ENCODE measurements at regions not wholly inside any gene's neighbourhood (a gene's known extent, or its start where the extent isn't known, plus 50 kb on each side); places are given as distances from the start of the nearest gene placed in this dataset.

GRCh38 chr10:37671802-37672201, 185.6 kb downstream of the ZNF248 start:
- peaks cover 0 to 4% (median 0%) of the 10 kb centered on the region in 4 donors for H3K9me3 ChIP-seq
- no peaks in the 10 kb centered on the region for H3K36me3 ChIP-seq
- TF ChIP-seq CTCF (IDR thresholded peaks at IDR 0.05): no peak
- no peak for TF ChIP-seq POLR2A (IDR thresholded peaks at IDR 0.05)
- no peak overlapping the region for H3K27ac ChIP-seq
- no peak overlapping the region for H3K4me3 ChIP-seq
- DNase-seq: no peak
- H3K27me3 ChIP-seq: no peaks in the 10 kb centered on the region
- H3K4me1 ChIP-seq: no peaks in the 10 kb centered on the region

- no peaks in the 10 kb centered on the region for H3K4me1 ChIP-seq
- H3K9me3 ChIP-seq: peaks cover 0 to 12% (median 0%) of the 10 kb centered on the region in 4 donors
Measured at GRCh38 chr10:37667736-37668135, 189.7 kb downstream of the ZNF248 start.

GRCh38 chr10:37654466-37654865, 202.9 kb downstream of the ZNF248 start:
- Histone ChIP-seq H3K27ac (no peak overlapping the region), H3K9me3 (no peaks in the 10 kb centered on the region), H3K4me3 (no peak overlapping the region), H3K27me3 (no peaks in the 10 kb centered on the region), H3K4me1 (no peaks in the 10 kb centered on the region), H3K36me3 (no peaks in the 10 kb centered on the region)
- DNase-seq: no peak
- TF ChIP-seq CTCF (IDR thresholded peaks at IDR 0.05) (no peak), POLR2A (IDR thresholded peaks at IDR 0.05) (no peak)

More at GRCh38 chr10:37667736-37668135, 189.7 kb downstream of the ZNF248 start:
- no peaks in the 10 kb centered on the region for H3K27me3 ChIP-seq
- H3K4me3 ChIP-seq: no peak overlapping the region
- no peaks in the 10 kb centered on the region for H3K36me3 ChIP-seq
- H3K27ac ChIP-seq: no peak overlapping the region
- no peak for DNase-seq
- TF ChIP-seq CTCF (IDR thresholded peaks at IDR 0.05) (no peak), POLR2A (IDR thresholded peaks at IDR 0.05) (no peak)

- Histone ChIP-seq H3K27me3 (no peaks in the 10 kb centered on the region), H3K4me3 (no peak overlapping the region), H3K4me1 (no peaks in the 10 kb centered on the region), H3K9me3 (peaks cover 0 to 4% (median 0%) of the 10 kb centered on the region in 4 donors), H3K27ac (no peak overlapping the region), H3K36me3 (no peaks in the 10 kb centered on the region)
- TF ChIP-seq POLR2A (IDR thresholded peaks at IDR 0.05) (no peak), CTCF (IDR thresholded peaks at IDR 0.05) (no peak)
- DNase-seq: no peak
Measured at GRCh38 chr10:37643187-37643586, 214.2 kb downstream of the ZNF248 start.

GRCh38 chr10:37640301-37640700, 217.1 kb downstream of the ZNF248 start:
- Histone ChIP-seq H3K4me3 (no peak overlapping the region), H3K27me3 (no peaks in the 10 kb centered on the region), H3K9me3 (no peaks in the 10 kb centered on the region), H3K36me3 (no peaks in the 10 kb centered on the region), H3K27ac (no peak overlapping the region), H3K4me1 (no peaks in the 10 kb centered on the region)
- no peak for TF ChIP-seq CTCF (IDR thresholded peaks at IDR 0.05)
- no peak for TF ChIP-seq POLR2A (IDR thresholded peaks at IDR 0.05)
- no peak for DNase-seq

- Histone ChIP-seq H3K4me1 (no peaks in the 10 kb centered on the region), H3K4me3 (no peak overlapping the region), H3K36me3 (no peaks in the 10 kb centered on the region), H3K9me3 (peaks cover 0 to 5% (median 0%) of the 10 kb centered on the region in 4 donors), H3K27ac (no peak overlapping the region), H3K27me3 (no peaks in the 10 kb centered on the region)
- TF ChIP-seq POLR2A (IDR thresholded peaks at IDR 0.05) (no peak), CTCF (IDR thresholded peaks at IDR 0.05) (no peak)
- no peak for DNase-seq
Measured at GRCh38 chr10:37639200-37639599, 218.2 kb downstream of the ZNF248 start.

Measured in Peyer's patch (tissue), 4 donors.